GM18526 (cell line): ENCODE measurements at regions not wholly inside any gene's neighbourhood (a gene's known extent, or its start where the extent isn't known, plus 50 kb on each side); places are given as distances from the start of the nearest gene placed in this dataset.

Source experiments
- POLR2A ChIP-seq: IDR thresholded peaks from 3 replicates; pipeline ENCODE4 v1.6.1; 2011; ENCODE audit not compliant: insufficient read length; ENCODE audit errors: extremely low read depth

DNA sequence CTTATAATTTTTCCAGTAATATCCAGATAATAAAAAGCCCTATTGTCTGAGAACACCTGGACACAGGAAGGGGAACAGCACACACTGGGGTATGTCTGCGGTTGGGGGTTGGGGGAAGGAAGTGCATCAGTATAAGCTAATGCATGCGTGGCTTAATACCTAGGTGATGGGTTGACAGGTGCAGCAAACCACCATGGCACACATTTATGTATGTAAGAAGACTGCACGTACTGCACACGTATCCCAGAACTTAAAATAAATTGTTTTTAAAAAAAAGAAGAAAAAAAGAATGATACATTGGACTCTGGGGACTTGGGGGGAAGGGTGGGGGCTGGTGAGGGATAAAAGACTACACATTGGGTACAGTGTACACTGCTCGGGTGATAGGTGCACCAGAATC, 144.9 kb upstream of the C1orf174 start:
- TF ChIP-seq POLR2A = no peak

DNA sequence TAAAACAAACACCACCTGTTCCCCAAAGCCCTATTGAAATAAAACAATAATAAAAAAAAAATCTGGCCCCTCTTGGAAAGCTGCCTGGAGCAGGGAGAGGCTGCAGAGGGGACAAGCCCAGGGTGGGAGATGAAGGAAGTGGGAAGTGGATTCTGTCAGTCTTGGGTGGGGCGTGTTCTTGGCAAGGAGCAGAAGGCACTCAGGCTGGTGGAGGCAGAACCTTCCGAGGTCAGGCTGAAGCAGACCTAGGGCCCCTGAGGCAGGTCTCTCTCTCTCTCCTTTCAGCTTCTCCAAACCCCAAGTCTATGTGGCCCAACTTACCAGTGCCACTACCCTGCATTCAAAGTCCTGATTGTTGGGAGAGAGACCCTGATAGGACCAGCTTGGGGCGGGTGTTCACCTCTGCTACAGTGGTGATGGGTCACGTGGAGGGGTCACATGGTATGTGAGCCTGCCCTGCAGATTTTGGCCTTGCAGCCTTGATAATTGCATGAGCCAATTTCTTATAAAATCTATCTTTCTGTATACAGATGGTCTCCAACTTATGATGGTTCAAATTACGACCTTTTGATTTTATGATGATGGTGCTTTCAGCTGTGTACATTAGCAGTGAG, 145.4 kb upstream of the C1orf174 start:
- no peak for TF ChIP-seq POLR2A

DNA sequence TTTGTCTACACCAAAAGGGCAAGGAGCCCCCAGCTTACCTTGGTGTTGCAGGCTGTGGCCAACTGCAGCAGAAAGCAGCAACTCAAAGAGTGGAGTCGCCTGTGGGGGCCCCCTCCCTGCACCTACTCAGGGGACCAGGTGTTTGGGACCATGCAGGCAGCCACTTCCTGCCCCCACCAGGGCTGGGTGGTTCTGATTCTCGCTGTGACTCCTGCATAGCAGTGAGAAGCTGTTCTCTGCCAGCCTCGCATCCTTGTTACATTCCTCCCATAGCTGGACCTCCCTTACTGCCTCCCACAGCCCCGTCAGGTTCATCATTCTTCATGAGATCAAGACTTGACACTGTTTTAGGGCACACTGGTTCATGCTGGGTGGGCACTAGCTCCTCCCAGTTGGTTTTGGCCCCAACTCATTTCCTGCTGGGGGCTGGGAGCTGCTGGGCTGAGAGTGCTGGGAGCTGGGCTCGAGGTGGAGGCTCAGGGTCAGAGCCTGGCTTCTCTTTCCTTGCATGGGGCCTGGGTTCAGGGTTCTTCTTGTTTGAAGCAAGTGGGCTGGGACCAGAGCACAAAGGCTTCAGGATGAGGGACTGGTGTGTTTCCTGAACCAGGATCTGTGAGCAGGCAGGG, 146.9 kb upstream of the C1orf174 start:
- no peak for TF ChIP-seq POLR2A

DNA sequence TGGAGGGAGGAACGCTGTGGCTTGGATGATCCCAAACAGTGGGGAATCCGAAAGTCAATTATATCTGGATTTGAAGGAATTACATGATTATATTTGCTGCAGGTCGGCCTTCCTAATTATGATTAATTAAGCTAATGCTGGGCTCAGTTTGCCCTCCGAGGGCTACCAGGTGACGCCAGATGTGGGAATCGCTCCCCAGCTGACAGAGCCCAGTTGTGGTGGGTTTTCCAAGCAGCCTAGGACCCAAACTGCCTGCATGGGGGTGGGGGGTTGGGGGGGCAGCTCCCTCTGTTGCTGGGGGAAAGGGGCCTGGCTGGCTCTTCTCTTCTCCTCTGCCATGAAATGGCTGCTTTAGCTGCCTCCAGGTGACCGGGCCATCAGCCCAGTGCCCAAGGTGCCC, 147.6 kb upstream of the C1orf174 start:
- TF ChIP-seq POLR2A = no peak

DNA sequence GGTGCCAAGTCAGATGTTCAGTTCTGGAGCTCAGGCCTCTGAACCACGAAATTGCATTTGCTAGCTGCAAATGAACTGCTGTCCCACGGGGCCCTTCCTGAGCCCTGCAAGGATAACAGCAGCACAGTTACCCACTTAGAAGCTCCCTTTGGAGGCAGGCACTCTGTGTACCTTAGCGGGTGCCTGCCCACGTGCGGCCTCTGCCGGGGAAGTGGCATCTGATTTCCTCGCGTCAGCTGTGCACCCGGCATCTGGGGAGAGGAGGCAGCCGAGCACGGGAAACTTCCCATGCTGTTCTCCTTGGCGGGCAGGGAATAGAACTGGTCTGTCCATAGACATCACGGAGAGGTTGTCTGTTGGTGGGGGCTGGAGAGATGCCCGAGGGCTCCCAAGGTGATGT, 148.0 kb upstream of the C1orf174 start:
- no peak for TF ChIP-seq POLR2A

DNA sequence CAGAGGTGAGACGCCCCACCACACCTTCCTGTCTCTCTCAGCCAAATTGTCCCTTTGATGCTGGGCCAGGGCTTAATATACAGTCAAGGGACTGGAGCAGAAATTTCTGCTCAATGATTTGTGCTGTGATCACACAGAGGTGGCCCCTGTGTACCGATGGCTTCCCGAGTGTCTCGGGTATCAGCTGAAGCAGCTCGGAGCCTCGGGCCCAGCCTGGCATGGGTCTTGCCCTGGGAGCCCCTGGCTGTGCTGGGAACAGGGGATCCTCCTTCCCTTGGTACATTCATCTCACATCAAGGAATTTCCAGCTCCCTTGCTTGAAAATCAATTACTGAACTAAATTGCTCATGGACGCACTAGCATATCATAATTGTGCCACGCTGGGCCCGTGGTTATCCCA, 148.8 kb upstream of the C1orf174 start:
- TF ChIP-seq POLR2A = no peak

DNA sequence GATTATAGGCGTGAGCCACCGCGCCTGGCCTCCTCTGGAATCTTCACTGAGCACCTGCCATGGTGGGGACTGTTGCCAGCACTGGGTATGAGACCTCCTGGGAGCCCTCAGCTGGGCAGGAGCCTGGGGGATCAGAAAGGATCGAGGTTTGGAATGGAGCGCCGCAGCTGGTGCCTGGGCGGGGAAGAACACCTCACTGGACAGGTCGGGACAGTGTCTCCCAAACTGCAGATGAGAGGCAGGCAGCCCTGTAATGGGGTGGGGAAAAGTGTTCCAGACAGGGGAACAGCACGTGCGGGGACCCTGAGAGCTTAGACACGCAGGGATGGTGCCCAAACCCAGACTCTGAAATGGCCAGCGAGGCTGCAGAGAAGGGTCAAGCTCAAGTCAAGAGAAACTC, 150.9 kb upstream of the C1orf174 start:
- no peak for TF ChIP-seq POLR2A

DNA sequence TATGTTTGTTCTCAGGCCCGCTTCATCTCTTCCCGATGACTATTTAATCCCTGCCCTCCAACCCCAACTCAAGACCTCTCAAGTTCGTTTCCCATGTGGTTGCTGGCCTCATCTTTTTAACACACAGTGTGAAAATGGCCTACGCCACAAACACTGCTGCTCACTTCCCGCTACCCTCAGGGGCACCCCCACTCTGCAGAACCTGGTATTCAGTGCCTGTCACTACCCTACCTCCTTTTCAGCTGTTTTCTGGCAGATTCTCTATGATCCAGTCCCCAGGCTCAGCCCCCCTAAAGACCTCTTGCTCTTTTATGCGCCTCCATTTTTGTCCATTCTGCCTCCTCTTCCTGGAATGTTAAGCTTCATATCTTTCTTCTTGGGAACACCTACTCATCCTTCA, 152.6 kb upstream of the C1orf174 start:
- TF ChIP-seq POLR2A = no peak

DNA sequence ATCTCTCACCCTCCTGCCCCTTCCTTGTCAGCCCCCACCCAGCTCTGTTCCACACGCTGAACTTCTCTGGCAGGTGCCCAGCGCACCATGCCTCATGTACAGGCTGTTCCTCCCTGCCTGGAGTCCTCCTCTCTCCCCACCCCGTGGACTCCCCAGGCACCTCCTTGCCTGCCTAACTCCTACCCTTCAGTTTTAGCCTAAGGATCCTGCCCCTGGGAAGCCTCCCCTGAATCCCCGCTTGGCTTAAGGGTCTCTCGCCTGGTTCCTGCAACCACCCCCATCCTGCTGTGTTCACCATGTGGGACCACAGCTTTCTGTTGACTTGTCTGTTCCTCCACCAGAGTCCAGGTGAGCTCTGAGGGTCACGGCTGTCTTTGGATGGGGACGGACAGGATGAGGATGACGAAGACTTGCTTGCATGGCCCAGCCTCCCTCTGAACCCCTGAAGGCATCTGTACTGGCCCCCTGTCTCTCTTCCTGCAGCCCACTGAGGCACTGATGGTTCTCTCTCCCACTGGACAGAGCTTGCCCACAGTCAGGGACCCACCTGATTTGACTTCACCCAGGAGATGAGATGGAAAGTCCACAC, 153.2 kb upstream of the C1orf174 start:
- TF ChIP-seq POLR2A = no peak

DNA sequence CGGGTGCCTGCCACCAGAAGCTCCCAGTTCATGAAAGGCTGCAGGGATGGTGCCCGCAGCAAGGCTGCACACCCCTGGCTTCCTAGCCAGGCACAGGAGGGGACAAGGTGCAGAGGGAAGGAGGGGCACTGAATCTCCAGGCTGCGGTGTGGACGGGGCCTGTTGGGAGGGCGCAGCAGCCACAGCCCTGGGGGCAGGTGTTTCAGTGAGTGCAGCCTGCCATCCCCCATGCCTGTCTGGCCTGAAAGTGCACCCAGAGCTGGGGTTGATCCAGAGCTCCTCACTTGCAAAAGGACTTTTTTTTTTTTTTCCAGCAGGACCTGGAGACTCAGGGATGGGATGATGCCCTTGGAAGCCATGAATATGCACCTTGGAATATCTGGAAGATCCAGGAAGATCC, 153.7 kb upstream of the C1orf174 start:
- TF ChIP-seq POLR2A = no peak

DNA sequence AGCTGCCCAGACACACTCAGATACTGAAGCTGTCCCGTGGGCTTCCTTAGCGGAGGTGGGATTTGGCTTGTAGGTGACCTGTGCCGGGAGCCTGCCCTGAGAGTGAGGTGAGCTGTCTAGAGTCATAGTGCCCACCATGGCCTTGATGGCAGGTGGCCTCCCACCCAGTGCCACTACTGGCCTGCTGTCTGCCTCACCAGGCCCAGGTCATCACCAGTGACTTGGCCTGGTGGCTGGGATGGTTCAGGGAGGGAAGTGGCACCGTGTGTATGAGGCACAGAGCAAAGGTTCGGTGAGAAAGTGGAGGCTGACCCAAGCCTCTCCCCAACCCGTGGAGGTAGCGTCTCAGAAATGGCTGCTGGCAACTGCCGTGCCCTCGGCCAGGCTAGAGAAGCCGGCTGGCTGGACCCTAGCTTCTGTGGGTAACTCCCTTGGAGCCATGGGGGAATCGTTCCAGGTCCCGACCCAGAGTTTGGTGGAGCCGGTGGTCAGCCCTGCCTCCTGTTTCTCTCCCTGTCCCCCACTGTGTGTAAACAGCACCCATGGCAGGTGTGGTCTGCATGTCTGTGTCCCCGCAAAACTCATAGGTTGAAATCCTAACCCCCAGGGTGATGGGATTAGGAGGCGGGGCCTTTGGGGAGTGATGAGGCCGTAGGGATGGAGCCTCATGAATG, 155.4 kb upstream of the C1orf174 start:
- TF ChIP-seq POLR2A = no peak

DNA sequence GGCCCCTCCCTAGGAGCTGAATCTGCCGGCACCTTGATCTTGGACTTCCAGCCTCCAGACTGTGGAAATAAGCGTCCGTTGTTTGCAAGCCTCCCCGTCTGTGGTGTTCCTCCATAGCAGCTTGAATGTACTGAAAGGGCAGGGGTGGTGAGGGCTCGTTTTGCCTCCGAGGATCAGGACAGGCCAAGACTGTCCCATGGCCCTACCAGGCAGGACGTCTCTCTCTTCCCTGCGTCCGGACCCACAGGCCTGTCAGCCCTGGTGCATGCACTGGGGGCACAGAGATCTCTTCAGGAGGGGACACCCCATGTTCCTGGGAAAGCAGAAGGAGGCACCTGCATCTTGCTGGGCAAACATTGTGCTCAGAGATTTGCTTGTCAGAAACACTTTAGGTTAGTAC, 156.3 kb upstream of the C1orf174 start:
- no peak for TF ChIP-seq POLR2A

DNA sequence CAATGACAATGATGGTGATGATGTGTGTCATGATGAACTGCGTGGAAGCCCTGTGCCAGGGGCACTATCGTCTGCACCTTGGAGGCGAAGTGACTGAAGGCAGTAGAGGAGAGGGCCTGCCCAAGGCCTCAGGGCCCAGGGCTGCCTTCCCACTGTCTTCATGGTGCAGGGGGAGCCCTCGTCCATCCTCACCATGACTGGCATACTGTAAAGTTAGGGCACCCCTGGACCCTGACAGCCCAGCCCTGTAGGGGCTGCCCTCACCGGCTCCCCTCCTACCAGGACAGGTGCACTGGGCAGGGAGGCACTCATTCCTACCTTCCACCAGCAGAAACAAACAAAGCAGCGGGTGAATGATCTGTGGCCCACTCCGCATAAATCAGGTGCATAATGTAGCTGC, 156.9 kb upstream of the C1orf174 start:
- TF ChIP-seq POLR2A = no peak

DNA sequence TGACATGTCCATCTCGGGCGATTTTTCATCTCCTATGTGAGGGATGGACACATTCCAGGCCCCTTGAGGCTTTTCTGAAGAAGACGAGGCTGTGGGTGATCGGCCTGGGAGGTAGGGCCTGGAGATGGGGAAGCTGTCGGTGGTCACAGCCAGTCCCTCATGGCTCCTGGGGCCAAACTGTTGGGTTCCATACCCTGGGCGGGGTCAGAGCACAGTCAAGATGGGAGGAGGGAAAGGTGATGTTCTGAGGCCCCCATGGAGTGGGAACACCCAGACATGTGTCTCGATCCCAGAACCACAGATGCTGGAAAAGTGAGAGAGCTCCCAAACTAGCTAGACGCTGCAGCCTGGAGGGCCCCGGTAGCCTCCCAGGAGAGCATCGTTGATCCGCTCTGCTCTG, 157.5 kb upstream of the C1orf174 start:
- no peak for TF ChIP-seq POLR2A

DNA sequence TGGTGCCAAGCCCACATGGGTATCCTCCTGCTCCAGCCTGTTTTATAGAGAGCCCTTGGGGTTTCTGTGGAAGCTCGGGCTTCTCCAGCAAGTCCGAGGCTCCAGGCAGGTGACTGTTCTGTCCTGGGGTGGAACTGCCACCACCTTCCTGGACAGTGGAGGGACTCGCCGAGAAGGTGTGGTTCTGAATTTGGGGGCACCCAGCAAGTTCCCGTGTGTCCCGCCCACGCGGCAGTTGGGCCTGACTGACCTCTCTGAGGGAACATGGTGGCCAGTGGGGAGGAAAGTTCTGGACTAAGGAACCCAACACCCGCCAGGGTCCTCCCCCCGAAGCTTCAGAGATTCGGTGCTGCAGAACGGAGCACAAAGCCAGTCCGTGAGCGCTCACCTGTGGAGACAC, 158.1 kb upstream of the C1orf174 start:
- no peak for TF ChIP-seq POLR2A

DNA sequence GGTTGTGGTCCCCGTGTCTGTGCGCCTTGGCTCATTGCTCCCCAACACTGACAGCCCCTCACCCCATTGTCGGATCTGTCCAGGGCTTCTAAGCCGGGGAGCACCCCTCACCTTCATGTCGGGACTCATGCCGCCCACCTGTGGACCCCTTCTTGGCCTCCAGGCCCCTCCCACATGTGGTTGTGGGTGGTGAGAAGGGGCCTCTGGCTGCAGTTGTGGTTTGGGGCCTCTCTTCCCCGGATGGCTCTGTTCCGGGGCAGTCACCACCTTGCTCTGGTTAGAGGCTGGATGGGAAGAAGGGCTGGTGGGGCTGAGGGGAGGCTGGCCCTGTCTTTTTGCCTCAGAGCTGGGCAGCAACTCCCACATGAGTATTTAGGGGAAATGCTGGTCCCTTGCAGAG, 158.6 kb upstream of the C1orf174 start:
- no peak for TF ChIP-seq POLR2A
